Peyer's patch (tissue), 4 donors: ENCODE measurements at regions not wholly inside any gene's neighbourhood (a gene's known extent, or its start where the extent isn't known, plus 50 kb on each side); places are given as distances from the start of the nearest gene placed in this dataset.
A peak's percentile ranks its signal among the peaks of the same experiment; 100 is the strongest.

Experiments used
- DNase-seq, 3 donors: peaks; one replicate each; pipeline ENCODE4 v3.0.0-alpha.2; 2017 to 2019
- H3K27ac ChIP-seq, 4 donors: fragments of 200-600 bp; sonication (generic); one replicate each; pipeline ENCODE4 v1.5.1; 2016 to 2019
- H3K27me3 ChIP-seq, 2 donors: fragments of 200-600 bp; sonication (generic); one replicate each; pipeline ENCODE4 v1.5.1; 2019
- H3K36me3 ChIP-seq, 3 donors: fragments of 200-600 bp; sonication (generic); one replicate each; pipeline ENCODE4 v1.5.1; 2016 to 2019
- H3K4me1 ChIP-seq, 4 donors: fragments of 200-600 bp; sonication (generic); one replicate each; pipeline ENCODE4 v1.5.1; 2016 to 2019
- H3K4me3 ChIP-seq, 4 donors: fragments of 200-600 bp; sonication (generic); 1 replicate in 3 of 4; 2 replicates in 1 of 4; pipeline ENCODE4 v1.5.1; 2016 to 2019; ENCODE audit warnings: mild to moderate bottlenecking in 1 of 4
- H3K9me3 ChIP-seq, 4 donors: fragments of 200-600 bp; sonication (generic); one replicate each; pipeline ENCODE4 v1.5.1; 2016 to 2019; ENCODE audit warnings: mild to moderate bottlenecking in 1 of 4
- CTCF ChIP-seq, 6 experiments: fragments of 450-650 bp in 4 of 6; fragments of 200-600 bp in 2 of 6; sonication (generic) in 1 of 6; IDR thresholded peaks; one replicate each; pipeline ENCODE4 v1.5.1; 2017 to 2019; ENCODE audit warnings: antibody characterized with exemption in 6 of 6, mild to moderate bottlenecking in 3 of 6, moderate library complexity in 1 of 6
- POLR2A ChIP-seq, 2 donors: fragments of 450-650 bp; IDR thresholded peaks; one replicate each; pipeline ENCODE4 v1.5.1; 2017; ENCODE audit warnings: antibody characterized with exemption in 2 of 2, mild to moderate bottlenecking in 2 of 2, moderate library complexity in 2 of 2

GRCh38 chr5:52466113-52466512, 321.6 kb upstream of the ITGA1 start:
- Histone ChIP-seq H3K27ac (no peak overlapping the region), H3K27me3 (no peaks in the 10 kb centered on the region), H3K36me3 (no peaks in the 10 kb centered on the region), H3K9me3 (no peaks in the 10 kb centered on the region), H3K4me3 (no peak overlapping the region), H3K4me1 (peaks cover 0 to 3% (median 0%) of the 10 kb centered on the region in 4 donors)
- DNase-seq: no peak
- TF ChIP-seq CTCF (IDR thresholded peaks at IDR 0.05): no peak
- no peak for TF ChIP-seq POLR2A (IDR thresholded peaks at IDR 0.05)

GRCh38 chr5:52466749-52467520, 320.8 kb upstream of the ITGA1 start:
- Histone ChIP-seq H3K27ac (no peak overlapping the region), H3K4me3 (no peak overlapping the region), H3K9me3 (no peaks in the 10 kb centered on the region), H3K27me3 (no peaks in the 10 kb centered on the region), H3K4me1 (peaks cover 0 to 3% (median 0%) of the 10 kb centered on the region in 4 donors), H3K36me3 (no peaks in the 10 kb centered on the region)
- DNase-seq: no peak
- no peak for TF ChIP-seq POLR2A (IDR thresholded peaks at IDR 0.05)
- TF ChIP-seq CTCF (IDR thresholded peaks at IDR 0.05): no peak

GRCh38 chr5:52468976-52469375, 318.7 kb upstream of the ITGA1 start:
- H3K4me3 ChIP-seq: no peak overlapping the region
- H3K4me1 ChIP-seq: peaks cover 0 to 3% (median 0%) of the 10 kb centered on the region in 4 donors
- no peak for TF ChIP-seq POLR2A (IDR thresholded peaks at IDR 0.05)
- H3K27ac ChIP-seq: no peak overlapping the region
- DNase-seq: no peak
- no peaks in the 10 kb centered on the region for H3K9me3 ChIP-seq
- H3K36me3 ChIP-seq: no peaks in the 10 kb centered on the region
- H3K27me3 ChIP-seq: no peaks in the 10 kb centered on the region

GRCh38 chr5:52469420-52469819, 318.3 kb upstream of the ITGA1 start:
- DNase-seq: peak in 1 of 3 donors; percentile 44
- no peak for TF ChIP-seq POLR2A (IDR thresholded peaks at IDR 0.05)
- no peak for TF ChIP-seq CTCF (IDR thresholded peaks at IDR 0.05)
- H3K27me3 ChIP-seq: no peaks in the 10 kb centered on the region
- H3K9me3 ChIP-seq: no peaks in the 10 kb centered on the region
- peaks cover 0 to 3% (median 0%) of the 10 kb centered on the region in 4 donors for H3K4me1 ChIP-seq
- H3K4me3 ChIP-seq: no peak overlapping the region
- H3K27ac ChIP-seq: peak overlapping the region in 1 of 4 donors; percentile 15
- H3K36me3 ChIP-seq: no peaks in the 10 kb centered on the region

GRCh38 chr5:52469835-52470234, 317.9 kb upstream of the ITGA1 start:
- Histone ChIP-seq H3K4me3 (no peak overlapping the region), H3K4me1 (peaks cover 0 to 3% (median 0%) of the 10 kb centered on the region in 4 donors), H3K27ac (peak overlapping the region in 1 of 4 donors; percentile 15), H3K36me3 (no peaks in the 10 kb centered on the region), H3K9me3 (no peaks in the 10 kb centered on the region), H3K27me3 (no peaks in the 10 kb centered on the region)
- TF ChIP-seq CTCF (IDR thresholded peaks at IDR 0.05) (no peak), POLR2A (IDR thresholded peaks at IDR 0.05) (no peak)
- DNase-seq: no peak

GRCh38 chr5:52476346-52476745, 311.4 kb upstream of the ITGA1 start:
- H3K27me3 ChIP-seq: no peaks in the 10 kb centered on the region
- H3K4me3 ChIP-seq: no peak overlapping the region
- TF ChIP-seq POLR2A (IDR thresholded peaks at IDR 0.05) (no peak), CTCF (IDR thresholded peaks at IDR 0.05) (no peak)
- no peaks in the 10 kb centered on the region for H3K4me1 ChIP-seq
- no peak overlapping the region for H3K27ac ChIP-seq
- no peak for DNase-seq
- H3K36me3 ChIP-seq: no peaks in the 10 kb centered on the region
- H3K9me3 ChIP-seq: no peaks in the 10 kb centered on the region
